Activated CD4-positive, alpha-beta T cell treated with anti-CD3 and anti-CD28 coated beads, Interleukin-2, Interleukin-6, amounts not matched to agents 100 ng/mL and 50 ng/mL, durations not matched to agents 16 hours and 8 hours (primary cell): ENCODE measurements at regions not wholly inside any gene's neighbourhood (a gene's known extent, or its start where the extent isn't known, plus 50 kb on each side); places are given as distances from the start of the nearest gene placed in this dataset.

Experiments used
- DNase-seq: peaks from one replicate; pipeline ENCODE4 v3.0.0-alpha.2; 2020

GRCh38 chr2:6685447-6685846, 180.3 kb downstream of the CMPK2 start:
- DNase-seq = no peak

GRCh38 chr2:6692056-6692455, 173.7 kb downstream of the CMPK2 start:
- DNase-seq = no peak

GRCh38 chr2:6692819-6693218, 172.9 kb downstream of the CMPK2 start:
- DNase-seq = no peak

GRCh38 chr2:6694555-6694954, 171.2 kb downstream of the CMPK2 start:
- DNase-seq = no peak

GRCh38 chr2:6700335-6700734, 165.4 kb downstream of the CMPK2 start:
- no peak for DNase-seq

GRCh38 chr2:6704077-6704476, 161.6 kb downstream of the CMPK2 start:
- DNase-seq = no peak

- no peak for DNase-seq
Observed at GRCh38 chr2:6721395-6721794, 144.3 kb downstream of the CMPK2 start.

GRCh38 chr2:6722574-6722973, 143.1 kb downstream of the CMPK2 start:
- DNase-seq = no peak

GRCh38 chr2:6723865-6724604, 141.7 kb downstream of the CMPK2 start:
- no peak for DNase-seq

GRCh38 chr2:6724605-6725140, 141.0 kb downstream of the CMPK2 start:
- no peak for DNase-seq

- no peak for DNase-seq
Observed at GRCh38 chr2:6728156-6728555, 137.6 kb downstream of the CMPK2 start.

- DNase-seq = no peak
Observed at GRCh38 chr2:6730003-6730402, 135.7 kb downstream of the CMPK2 start.

- no peak for DNase-seq
Observed at GRCh38 chr2:6730649-6731532, 134.8 kb downstream of the CMPK2 start.

- no peak for DNase-seq
Observed at GRCh38 chr2:6739547-6739946, 126.2 kb downstream of the CMPK2 start.

GRCh38 chr2:6741229-6741628, 124.5 kb downstream of the CMPK2 start:
- no peak for DNase-seq

- DNase-seq = no peak
Observed at GRCh38 chr2:6744038-6744437, 121.7 kb downstream of the CMPK2 start.

GRCh38 chr2:6747433-6747832, 118.3 kb downstream of the CMPK2 start:
- no peak for DNase-seq

- DNase-seq = no peak
Observed at GRCh38 chr2:6748406-6749067, 117.2 kb downstream of the CMPK2 start.

GRCh38 chr2:6749962-6750361, 115.7 kb downstream of the CMPK2 start:
- no peak for DNase-seq

GRCh38 chr2:6750411-6751158, 115.1 kb downstream of the CMPK2 start:
- no peak for DNase-seq

GRCh38 chr2:6754419-6754818, 111.3 kb downstream of the CMPK2 start:
- DNase-seq = no peak

- DNase-seq = no peak
Observed at GRCh38 chr2:6755456-6755855, 110.3 kb downstream of the CMPK2 start.

GRCh38 chr2:6757215-6757614, 108.5 kb downstream of the CMPK2 start:
- DNase-seq = no peak
